ENCODE measurements at regions not wholly inside any gene's neighbourhood (a gene's known extent, or its start where the extent isn't known, plus 50 kb on each side); places are given as distances from the start of the nearest gene placed in this dataset.

DNA sequence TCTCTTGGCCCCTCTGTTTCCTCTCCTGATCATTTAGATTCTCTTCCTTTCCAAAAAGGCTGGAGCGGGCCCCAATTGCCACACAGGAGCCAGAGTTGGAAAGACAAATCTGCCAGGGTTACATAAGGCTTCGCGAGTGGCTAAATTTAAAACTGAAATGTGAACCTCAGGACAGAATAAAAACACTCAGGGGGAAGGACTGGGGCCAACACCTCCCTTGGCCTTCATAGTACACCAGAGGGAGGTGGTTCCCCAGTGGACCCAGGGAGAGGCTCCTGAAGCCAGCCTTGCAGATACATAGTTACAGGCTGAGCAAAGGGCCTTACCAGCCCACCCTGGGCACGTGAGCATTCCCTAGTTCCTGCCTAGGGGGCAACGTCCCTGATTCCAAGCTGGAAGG is 150.1 kb downstream of the MN1 start:
- no peak for DNase-seq (ENCODE audit: extremely low read depth, low read depth, low spot score)

GRCh38 chr22:27654546-27655445 is 146.8 kb downstream of the MN1 start:
- no peak for DNase-seq (ENCODE audit: extremely low read depth, low read depth, low spot score)

- DNase-seq (ENCODE audit: extremely low read depth, low read depth, low spot score) = no peak
Observed at GRCh38 chr22:27655582-27656185, 145.9 kb downstream of the MN1 start.

- no peak for DNase-seq (ENCODE audit: extremely low read depth, low read depth, low spot score)
Observed at GRCh38 chr22:27656970-27657369, 144.6 kb downstream of the MN1 start.

DNA sequence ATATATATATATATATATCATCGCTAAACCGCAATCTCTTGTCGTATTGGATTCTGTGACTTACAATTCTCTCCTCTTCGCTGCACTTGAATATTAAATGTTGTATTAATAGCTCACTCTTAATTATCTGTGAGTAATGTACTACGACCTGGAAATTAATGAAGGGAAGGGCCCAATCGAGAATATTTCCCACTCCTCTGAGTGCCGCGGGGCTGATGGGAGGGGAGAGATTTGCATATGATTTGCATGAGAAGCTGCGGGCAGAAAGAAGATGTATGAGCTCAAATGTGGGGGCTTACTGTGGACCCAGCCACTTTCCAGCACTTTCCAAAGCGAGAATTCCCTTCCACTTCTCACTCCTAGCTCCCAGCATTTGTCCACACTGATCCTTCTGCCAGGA is 141.2 kb downstream of the MN1 start:
- no peak for DNase-seq (ENCODE audit: extremely low read depth, low read depth, low spot score)

- no peak for DNase-seq (ENCODE audit: extremely low read depth, low read depth, low spot score)
Observed at GRCh38 chr22:27662359-27663301, 138.9 kb downstream of the MN1 start.

DNA sequence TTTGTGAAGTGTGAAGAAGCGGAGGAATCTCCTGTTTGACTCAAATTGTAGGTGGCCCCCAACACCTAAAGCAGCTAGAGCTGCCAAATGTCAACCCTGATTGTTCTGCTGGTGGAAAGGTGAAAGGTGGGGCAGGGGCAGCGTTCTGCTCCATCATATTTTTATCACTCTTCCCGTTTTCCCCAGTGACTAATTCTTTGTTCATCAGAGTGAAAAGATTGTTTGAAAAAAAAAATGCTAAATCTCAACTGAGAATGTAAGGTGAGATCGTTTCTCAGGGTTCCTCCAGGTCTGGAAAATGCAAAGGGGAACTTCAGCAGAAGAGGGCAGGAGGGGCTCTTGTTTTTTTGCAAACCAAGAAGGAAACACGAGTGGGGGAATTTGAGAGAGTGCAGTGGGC is 137.7 kb downstream of the MN1 start:
- no peak for DNase-seq (ENCODE audit: extremely low read depth, low read depth, low spot score)

GRCh38 chr22:27666272-27666997 is 135.1 kb downstream of the MN1 start:
- DNase-seq (ENCODE audit: extremely low read depth, low read depth, low spot score) = no peak

DNA sequence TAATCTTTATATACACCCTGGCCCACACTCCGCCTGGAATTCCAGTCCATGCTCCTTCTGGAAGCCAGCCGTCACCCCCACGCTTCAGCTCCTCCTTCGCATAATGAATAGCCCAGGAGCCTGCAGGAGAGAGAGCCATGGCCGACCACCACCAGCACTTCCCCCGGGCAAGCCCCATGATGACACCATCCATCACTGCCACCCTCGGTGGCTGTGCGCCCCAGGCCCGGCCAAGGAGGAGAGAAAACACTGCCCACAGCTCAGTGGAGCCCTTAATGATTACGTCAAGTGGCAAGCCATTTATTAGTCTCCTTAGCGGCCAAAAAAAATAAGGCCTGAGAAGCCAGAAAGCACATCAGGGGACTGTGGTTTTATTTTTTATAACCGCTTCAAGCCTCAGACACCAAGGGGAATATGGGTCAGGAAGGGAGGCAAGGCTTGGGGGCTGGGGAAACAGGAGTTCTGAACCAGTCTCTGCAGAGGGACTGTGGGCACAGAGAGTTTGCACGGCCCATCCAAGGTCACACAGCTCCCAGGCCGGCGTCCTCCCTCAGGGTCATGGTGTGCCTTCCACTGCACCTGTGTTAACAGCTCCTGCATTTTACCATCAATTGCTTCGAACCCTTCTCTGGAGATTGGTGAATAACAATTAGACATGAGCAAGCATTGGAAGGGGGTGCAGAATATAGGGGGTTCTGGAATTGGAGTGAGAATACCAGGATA is 134.3 kb downstream of the MN1 start:
- DNase-seq (ENCODE audit: extremely low read depth, low read depth, low spot score) = no peak

GRCh38 chr22:27668828-27669797 is 132.4 kb downstream of the MN1 start:
- DNase-seq (ENCODE audit: extremely low read depth, low read depth, low spot score) = no peak

- no peak for DNase-seq (ENCODE audit: extremely low read depth, low read depth, low spot score)
Observed at GRCh38 chr22:27669798-27670599, 131.6 kb downstream of the MN1 start.

DNA sequence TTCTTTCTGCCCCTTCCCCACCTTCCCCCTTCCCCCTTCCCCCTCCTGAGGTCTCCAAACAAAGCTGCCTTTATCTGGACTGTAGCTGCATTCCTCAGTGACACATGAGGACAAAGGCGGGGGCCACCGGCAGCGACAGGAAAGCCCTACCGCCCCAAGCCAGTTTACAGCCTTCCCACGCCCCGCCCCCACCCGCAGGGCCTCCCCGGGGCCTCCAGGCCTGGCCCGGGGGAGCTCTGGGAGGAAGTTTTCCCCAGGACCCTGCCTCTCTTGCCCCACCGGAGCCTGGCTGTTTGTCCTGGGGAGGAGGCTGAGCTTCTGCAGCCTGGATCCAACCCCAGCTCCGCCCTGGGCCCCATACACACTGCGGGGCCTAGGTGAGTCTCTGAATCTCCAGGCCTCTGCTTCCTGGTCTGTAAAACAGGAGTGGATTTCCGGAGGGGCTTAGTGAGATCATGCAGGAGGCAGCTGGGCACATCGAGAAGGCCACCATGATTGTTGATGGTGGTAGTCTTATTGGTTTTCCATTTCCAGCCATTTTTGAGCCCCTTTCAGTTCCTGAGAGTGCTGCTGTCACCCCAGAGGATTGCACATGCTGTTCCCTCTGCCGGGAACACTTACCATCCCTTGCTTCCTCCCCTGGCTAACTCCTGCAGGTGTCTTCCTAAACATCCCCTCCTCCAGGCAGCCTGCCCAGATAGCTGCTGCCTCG is 130.7 kb downstream of the MN1 start:
- DNase-seq (ENCODE audit: extremely low read depth, low read depth, low spot score) = no peak

GRCh38 chr22:27671413-27671935 is 130.1 kb downstream of the MN1 start:
- no peak for DNase-seq (ENCODE audit: extremely low read depth, low read depth, low spot score)

GRCh38 chr22:27672721-27673418 is 128.7 kb downstream of the MN1 start:
- no peak for DNase-seq (ENCODE audit: extremely low read depth, low read depth, low spot score)

GRCh38 chr22:27673839-27674238 is 127.7 kb downstream of the MN1 start:
- no peak for DNase-seq (ENCODE audit: extremely low read depth, low read depth, low spot score)

- DNase-seq (ENCODE audit: extremely low read depth, low read depth, low spot score) = no peak
Observed at GRCh38 chr22:27674261-27674923, 127.2 kb downstream of the MN1 start.

Measured in glomerular endothelial cell (primary cell).